ENCODE measurements at regions not wholly inside any gene's neighbourhood (a gene's known extent, or its start where the extent isn't known, plus 50 kb on each side); places are given as distances from the start of the nearest gene placed in this dataset.

GRCh38 chr6:90870561-90870960 is 283.7 kb upstream of the MAP3K7 start:
- Mint-ChIP-seq H3K4me3 (ENCODE audit: unreplicated experiment) (no peak overlapping the region), H3K4me1 (ENCODE audit: low read depth, unreplicated experiment) (no peaks in the 10 kb centered on the region), H3K27me3 (ENCODE audit: unreplicated experiment) (peaks cover 4% of the 10 kb centered on the region), H3K36me3 (ENCODE audit: unreplicated experiment) (no peaks in the 10 kb centered on the region), H3K27ac (ENCODE audit: unreplicated experiment) (no peak overlapping the region), H3K9me3 (ENCODE audit: unreplicated experiment) (no peaks in the 10 kb centered on the region)
- no peak for TF ChIP-seq CTCF (IDR thresholded peaks at IDR 0.05; ENCODE audit: partially characterized antibody, unreplicated experiment)
- no peak for DNase-seq

- Mint-ChIP-seq H3K27me3 (ENCODE audit: unreplicated experiment) (peaks cover 4% of the 10 kb centered on the region), H3K4me1 (ENCODE audit: low read depth, unreplicated experiment) (no peaks in the 10 kb centered on the region), H3K9me3 (ENCODE audit: unreplicated experiment) (no peaks in the 10 kb centered on the region), H3K27ac (ENCODE audit: unreplicated experiment) (no peak overlapping the region), H3K4me3 (ENCODE audit: unreplicated experiment) (no peak overlapping the region), H3K36me3 (ENCODE audit: unreplicated experiment) (no peaks in the 10 kb centered on the region)
- no peak for TF ChIP-seq CTCF (IDR thresholded peaks at IDR 0.05; ENCODE audit: partially characterized antibody, unreplicated experiment)
- DNase-seq = no peak
Measured at GRCh38 chr6:90868656-90869055, 281.8 kb upstream of the MAP3K7 start.

GRCh38 chr6:90868256-90868655 is 281.4 kb upstream of the MAP3K7 start:
- TF ChIP-seq CTCF (IDR thresholded peaks at IDR 0.05; ENCODE audit: partially characterized antibody, unreplicated experiment) = no peak
- no peak overlapping the region for H3K27ac Mint-ChIP-seq (ENCODE audit: unreplicated experiment)
- no peak overlapping the region for H3K4me3 Mint-ChIP-seq (ENCODE audit: unreplicated experiment)
- H3K27me3 Mint-ChIP-seq (ENCODE audit: unreplicated experiment) = peaks cover 2% of the 10 kb centered on the region
- no peaks in the 10 kb centered on the region for H3K4me1 Mint-ChIP-seq (ENCODE audit: low read depth, unreplicated experiment)
- H3K36me3 Mint-ChIP-seq (ENCODE audit: unreplicated experiment) = no peaks in the 10 kb centered on the region
- no peak for DNase-seq
- H3K9me3 Mint-ChIP-seq (ENCODE audit: unreplicated experiment) = no peaks in the 10 kb centered on the region

- H3K9me3 Mint-ChIP-seq (ENCODE audit: unreplicated experiment) = no peaks in the 10 kb centered on the region
- no peak for DNase-seq
- H3K36me3 Mint-ChIP-seq (ENCODE audit: unreplicated experiment) = no peaks in the 10 kb centered on the region
- H3K27me3 Mint-ChIP-seq (ENCODE audit: unreplicated experiment) = peaks cover 4% of the 10 kb centered on the region
- no peak for TF ChIP-seq CTCF (IDR thresholded peaks at IDR 0.05; ENCODE audit: partially characterized antibody, unreplicated experiment)
- no peak overlapping the region for H3K4me3 Mint-ChIP-seq (ENCODE audit: unreplicated experiment)
- H3K4me1 Mint-ChIP-seq (ENCODE audit: low read depth, unreplicated experiment) = no peaks in the 10 kb centered on the region
- H3K27ac Mint-ChIP-seq (ENCODE audit: unreplicated experiment) = no peak overlapping the region
Measured at GRCh38 chr6:90865513-90865912, 278.6 kb upstream of the MAP3K7 start.

- no peak overlapping the region for H3K27ac Mint-ChIP-seq (ENCODE audit: unreplicated experiment)
- H3K27me3 Mint-ChIP-seq (ENCODE audit: unreplicated experiment) = peaks cover 2% of the 10 kb centered on the region
- H3K36me3 Mint-ChIP-seq (ENCODE audit: unreplicated experiment) = no peaks in the 10 kb centered on the region
- DNase-seq = no peak
- H3K4me3 Mint-ChIP-seq (ENCODE audit: unreplicated experiment) = no peak overlapping the region
- no peak for TF ChIP-seq CTCF (IDR thresholded peaks at IDR 0.05; ENCODE audit: partially characterized antibody, unreplicated experiment)
- H3K4me1 Mint-ChIP-seq (ENCODE audit: low read depth, unreplicated experiment) = no peaks in the 10 kb centered on the region
- no peaks in the 10 kb centered on the region for H3K9me3 Mint-ChIP-seq (ENCODE audit: unreplicated experiment)
Measured at GRCh38 chr6:90863043-90863442, 276.2 kb upstream of the MAP3K7 start.

Measured in glutamatergic neuron (in vitro differentiated cells).